SK-N-SH treated with all-trans-retinoic acid at 6 μM for 48 hours (cell line): ENCODE measurements at regions not wholly inside any gene's neighbourhood (a gene's known extent, or its start where the extent isn't known, plus 50 kb on each side); places are given as distances from the start of the nearest gene placed in this dataset.
A peak's percentile ranks its signal among the peaks of the same experiment; 100 is the strongest.

Source experiments
- ATAC-seq: fragments of 200-7000 bp; cut with Tn5 transposase; 3 replicates; pipeline ENCODE4 v1.9.1; 2020; ENCODE audit warnings: mild to moderate bottlenecking, moderate library complexity
- ARNTL ChIP-seq: fragments of 450-650 bp; formaldehyde crosslinking; IDR thresholded peaks from 2 replicates; pipeline ENCODE4 v1.5.0; 2020; ENCODE audit warnings: low read depth, mild to moderate bottlenecking, moderate library complexity, borderline replicate concordance
- CSDC2 ChIP-seq: fragments of 250-450 bp; sonication (Bioruptor Pico); IDR thresholded peaks from 2 replicates; pipeline ENCODE4 v1.5.0; 2020; ENCODE audit warnings: mild to moderate bottlenecking, moderate library complexity
- ESRRG ChIP-seq: fragments of 250-450 bp; sonication (Bioruptor Pico); IDR thresholded peaks from 2 replicates; pipeline ENCODE4 v1.6.1; 2021; ENCODE audit warnings: mild to moderate bottlenecking
- GLIS3 ChIP-seq: fragments of 250-450 bp; sonication (Bioruptor Pico); IDR thresholded peaks from 2 replicates; pipeline ENCODE4 v1.5.0; 2020; ENCODE audit warnings: mild to moderate bottlenecking, moderate library complexity
- OSR1 ChIP-seq: fragments of 250-450 bp; sonication (Bioruptor Pico); IDR thresholded peaks from 2 replicates; pipeline ENCODE4 v1.8.0; 2022; ENCODE audit warnings: moderate library complexity, mild to moderate bottlenecking, inconsistent platforms
- PPARA ChIP-seq: fragments of 250-450 bp; sonication (Bioruptor Pico); IDR thresholded peaks from 2 replicates; pipeline ENCODE4 v1.5.0; 2020; ENCODE audit warnings: mild to moderate bottlenecking, borderline replicate concordance
- SNAI2 ChIP-seq: fragments of 250-450 bp; sonication (Bioruptor Pico); IDR thresholded peaks from 2 replicates; pipeline ENCODE4 v1.5.0; 2020; ENCODE audit warnings: mild to moderate bottlenecking, moderate library complexity
- TCF4 ChIP-seq: fragments of 250-450 bp; sonication (Bioruptor Pico); IDR thresholded peaks from 2 replicates; pipeline ENCODE4 v1.8.0; 2021; ENCODE audit warnings: mild to moderate bottlenecking, moderate library complexity, borderline replicate concordance
- TOX ChIP-seq: fragments of 250-450 bp; sonication (Bioruptor Pico); IDR thresholded peaks from 2 replicates; pipeline ENCODE4 v1.8.0; 2021; ENCODE audit warnings: mild to moderate bottlenecking, moderate library complexity, borderline replicate concordance
- ZC3H10 ChIP-seq: fragments of 250-450 bp; sonication (Bioruptor Pico); IDR thresholded peaks from 2 replicates; pipeline ENCODE4 v1.5.1; 2021; ENCODE audit warnings: mild to moderate bottlenecking, moderate library complexity
- ZFP3 ChIP-seq: fragments of 250-450 bp; sonication (Bioruptor Pico); IDR thresholded peaks from 2 replicates; pipeline ENCODE4 v1.5.0; 2020; ENCODE audit warnings: mild to moderate bottlenecking, moderate library complexity
- ZFP30 ChIP-seq: fragments of 450-650 bp; formaldehyde crosslinking; IDR thresholded peaks from 2 replicates; pipeline ENCODE4 v1.5.0; 2022; ENCODE audit warnings: mild to moderate bottlenecking, moderate library complexity
- ZNF70 ChIP-seq: fragments of 450-650 bp; formaldehyde crosslinking; IDR thresholded peaks from 2 replicates; pipeline ENCODE4 v1.5.0; 2020; ENCODE audit warnings: mild to moderate bottlenecking, moderate library complexity
- ZNF8 ChIP-seq: fragments of 450-650 bp; formaldehyde crosslinking; IDR thresholded peaks from 2 replicates; pipeline ENCODE4 v1.5.0; 2020; ENCODE audit warnings: mild to moderate bottlenecking, moderate library complexity
- TF ChIP-seq, protein P1 (sequence below): fragments of 250-450 bp; sonication (Bioruptor Pico); IDR thresholded peaks from 2 replicates; pipeline ENCODE4 v1.8.0; 2021; ENCODE audit warnings: low read depth, mild to moderate bottlenecking, moderate library complexity, borderline replicate concordance
- TF ChIP-seq, protein P2 (sequence below): fragments of 250-450 bp; sonication (Bioruptor Pico); IDR thresholded peaks from 2 replicates; pipeline ENCODE4 v1.5.1; 2020; ENCODE audit warnings: low read depth, mild to moderate bottlenecking, moderate library complexity
- TF ChIP-seq, protein P3 (sequence below): fragments of 250-450 bp; sonication (Bioruptor Pico); IDR thresholded peaks from 2 replicates; pipeline ENCODE4 v1.8.0; 2020; ENCODE audit warnings: mild to moderate bottlenecking, moderate library complexity, borderline replicate concordance
- TF ChIP-seq, protein P4 (sequence below): fragments of 250-450 bp; sonication (Bioruptor Pico); IDR thresholded peaks from 2 replicates; pipeline ENCODE4 v1.5.1; 2021; ENCODE audit warnings: mild to moderate bottlenecking, moderate library complexity
- TF ChIP-seq, protein P5 (sequence below): fragments of 250-450 bp; sonication (Bioruptor Pico); IDR thresholded peaks from 2 replicates; pipeline ENCODE4 v1.5.0; 2020; ENCODE audit warnings: mild to moderate bottlenecking, moderate library complexity

DNA sequence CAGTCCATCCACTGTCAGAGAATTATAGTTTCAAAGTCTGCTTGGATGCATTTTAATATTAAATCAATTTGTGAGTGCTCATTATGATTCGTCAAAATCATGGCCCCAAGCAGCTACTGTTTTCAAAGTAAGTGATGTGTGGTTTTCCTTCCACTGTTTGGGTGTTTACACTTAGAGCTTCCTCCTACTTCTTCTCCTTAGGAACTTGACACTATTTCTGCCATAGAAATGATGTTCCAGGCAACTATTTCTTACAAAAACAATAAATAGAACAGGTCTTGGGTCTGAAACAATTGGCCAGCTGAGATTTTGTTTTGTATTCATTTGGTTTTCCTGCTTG is 132.8 kb upstream of the RAI14 start:
- TF ChIP-seq ARNTL (CRISPR knock-in tag), result no peak
- TF ChIP-seq, protein P1, sequence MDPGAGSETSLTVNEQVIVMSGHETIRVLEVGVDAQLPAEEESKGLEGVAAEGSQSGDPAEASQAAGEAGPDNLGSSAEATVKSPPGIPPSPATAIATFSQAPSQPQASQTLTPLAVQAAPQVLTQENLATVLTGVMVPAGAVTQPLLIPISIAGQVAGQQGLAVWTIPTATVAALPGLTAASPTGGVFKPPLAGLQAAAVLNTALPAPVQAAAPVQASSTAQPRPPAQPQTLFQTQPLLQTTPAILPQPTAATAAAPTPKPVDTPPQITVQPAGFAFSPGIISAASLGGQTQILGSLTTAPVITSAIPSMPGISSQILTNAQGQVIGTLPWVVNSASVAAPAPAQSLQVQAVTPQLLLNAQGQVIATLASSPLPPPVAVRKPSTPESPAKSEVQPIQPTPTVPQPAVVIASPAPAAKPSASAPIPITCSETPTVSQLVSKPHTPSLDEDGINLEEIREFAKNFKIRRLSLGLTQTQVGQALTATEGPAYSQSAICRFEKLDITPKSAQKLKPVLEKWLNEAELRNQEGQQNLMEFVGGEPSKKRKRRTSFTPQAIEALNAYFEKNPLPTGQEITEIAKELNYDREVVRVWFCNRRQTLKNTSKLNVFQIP (CRISPR knock-in tag), result no peak
- TF ChIP-seq, protein P2, sequence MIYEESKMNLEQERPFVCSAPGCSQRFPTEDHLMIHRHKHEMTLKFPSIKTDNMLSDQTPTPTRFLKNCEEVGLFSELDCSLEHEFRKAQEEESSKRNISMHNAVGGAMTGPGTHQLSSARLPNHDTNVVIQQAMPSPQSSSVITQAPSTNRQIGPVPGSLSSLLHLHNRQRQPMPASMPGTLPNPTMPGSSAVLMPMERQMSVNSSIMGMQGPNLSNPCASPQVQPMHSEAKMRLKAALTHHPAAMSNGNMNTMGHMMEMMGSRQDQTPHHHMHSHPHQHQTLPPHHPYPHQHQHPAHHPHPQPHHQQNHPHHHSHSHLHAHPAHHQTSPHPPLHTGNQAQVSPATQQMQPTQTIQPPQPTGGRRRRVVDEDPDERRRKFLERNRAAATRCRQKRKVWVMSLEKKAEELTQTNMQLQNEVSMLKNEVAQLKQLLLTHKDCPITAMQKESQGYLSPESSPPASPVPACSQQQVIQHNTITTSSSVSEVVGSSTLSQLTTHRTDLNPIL (CRISPR knock-in tag), result no peak
- no peak for TF ChIP-seq SNAI2 (CRISPR knock-in tag)
- TF ChIP-seq ZNF8 (CRISPR knock-in tag), result no peak
- TF ChIP-seq OSR1 (CRISPR knock-in tag), result no peak
- TF ChIP-seq GLIS3, result no peak
- no peak for TF ChIP-seq ZFP30 (CRISPR knock-in tag)
- TF ChIP-seq, protein P3, sequence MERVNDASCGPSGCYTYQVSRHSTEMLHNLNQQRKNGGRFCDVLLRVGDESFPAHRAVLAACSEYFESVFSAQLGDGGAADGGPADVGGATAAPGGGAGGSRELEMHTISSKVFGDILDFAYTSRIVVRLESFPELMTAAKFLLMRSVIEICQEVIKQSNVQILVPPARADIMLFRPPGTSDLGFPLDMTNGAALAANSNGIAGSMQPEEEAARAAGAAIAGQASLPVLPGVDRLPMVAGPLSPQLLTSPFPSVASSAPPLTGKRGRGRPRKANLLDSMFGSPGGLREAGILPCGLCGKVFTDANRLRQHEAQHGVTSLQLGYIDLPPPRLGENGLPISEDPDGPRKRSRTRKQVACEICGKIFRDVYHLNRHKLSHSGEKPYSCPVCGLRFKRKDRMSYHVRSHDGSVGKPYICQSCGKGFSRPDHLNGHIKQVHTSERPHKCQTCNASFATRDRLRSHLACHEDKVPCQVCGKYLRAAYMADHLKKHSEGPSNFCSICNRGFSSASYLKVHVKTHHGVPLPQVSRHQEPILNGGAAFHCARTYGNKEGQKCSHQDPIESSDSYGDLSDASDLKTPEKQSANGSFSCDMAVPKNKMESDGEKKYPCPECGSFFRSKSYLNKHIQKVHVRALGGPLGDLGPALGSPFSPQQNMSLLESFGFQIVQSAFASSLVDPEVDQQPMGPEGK (CRISPR knock-in tag), result no peak
- no peak for TF ChIP-seq CSDC2 (CRISPR knock-in tag)
- TF ChIP-seq ZNF70 (CRISPR knock-in tag), result no peak
- peak; percentile 45 for ATAC-seq

DNA sequence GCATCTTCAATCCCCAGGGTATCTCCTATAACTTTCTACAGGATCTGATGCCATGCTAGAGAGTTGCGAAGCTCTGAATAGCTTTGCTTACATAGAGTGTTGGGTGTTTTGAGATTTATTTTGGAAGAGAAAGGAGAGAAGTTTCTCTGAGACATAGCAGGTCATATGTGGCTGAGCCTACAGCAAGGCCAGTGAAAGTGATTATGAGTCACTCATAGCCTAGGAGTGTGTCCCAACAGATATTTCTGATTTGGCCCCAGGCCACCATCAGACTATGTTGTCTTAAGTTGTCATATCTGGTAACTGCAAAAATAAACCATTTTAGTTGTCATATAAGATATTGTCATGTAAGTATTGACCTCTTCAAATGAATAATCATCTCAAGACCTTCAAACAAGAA is 132.0 kb upstream of the RAI14 start:
- peak; percentile 70 for ATAC-seq
- TF ChIP-seq ZNF70 (CRISPR knock-in tag), result no peak
- TF ChIP-seq OSR1 (CRISPR knock-in tag), result no peak
- no peak for TF ChIP-seq ZC3H10 (CRISPR knock-in tag)
- TF ChIP-seq ESRRG (CRISPR knock-in tag), result no peak
- no peak for TF ChIP-seq TCF4 (CRISPR knock-in tag)
- TF ChIP-seq, protein P4, sequence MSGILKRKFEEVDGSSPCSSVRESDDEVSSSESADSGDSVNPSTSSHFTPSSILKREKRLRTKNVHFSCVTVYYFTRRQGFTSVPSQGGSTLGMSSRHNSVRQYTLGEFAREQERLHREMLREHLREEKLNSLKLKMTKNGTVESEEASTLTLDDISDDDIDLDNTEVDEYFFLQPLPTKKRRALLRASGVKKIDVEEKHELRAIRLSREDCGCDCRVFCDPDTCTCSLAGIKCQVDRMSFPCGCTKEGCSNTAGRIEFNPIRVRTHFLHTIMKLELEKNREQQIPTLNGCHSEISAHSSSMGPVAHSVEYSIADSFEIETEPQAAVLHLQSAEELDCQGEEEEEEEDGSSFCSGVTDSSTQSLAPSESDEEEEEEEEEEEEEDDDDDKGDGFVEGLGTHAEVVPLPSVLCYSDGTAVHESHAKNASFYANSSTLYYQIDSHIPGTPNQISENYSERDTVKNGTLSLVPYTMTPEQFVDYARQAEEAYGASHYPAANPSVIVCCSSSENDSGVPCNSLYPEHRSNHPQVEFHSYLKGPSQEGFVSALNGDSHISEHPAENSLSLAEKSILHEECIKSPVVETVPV (CRISPR knock-in tag), result no peak
- TF ChIP-seq PPARA (CRISPR knock-in tag), result no peak
- no peak for TF ChIP-seq ARNTL (CRISPR knock-in tag)
- TF ChIP-seq, protein P2 (CRISPR knock-in tag), result no peak
- TF ChIP-seq CSDC2 (CRISPR knock-in tag), result no peak
- TF ChIP-seq, protein P1 (CRISPR knock-in tag), result no peak
- no peak for TF ChIP-seq TOX (CRISPR knock-in tag)
- TF ChIP-seq, protein P3 (CRISPR knock-in tag), result no peak

DNA sequence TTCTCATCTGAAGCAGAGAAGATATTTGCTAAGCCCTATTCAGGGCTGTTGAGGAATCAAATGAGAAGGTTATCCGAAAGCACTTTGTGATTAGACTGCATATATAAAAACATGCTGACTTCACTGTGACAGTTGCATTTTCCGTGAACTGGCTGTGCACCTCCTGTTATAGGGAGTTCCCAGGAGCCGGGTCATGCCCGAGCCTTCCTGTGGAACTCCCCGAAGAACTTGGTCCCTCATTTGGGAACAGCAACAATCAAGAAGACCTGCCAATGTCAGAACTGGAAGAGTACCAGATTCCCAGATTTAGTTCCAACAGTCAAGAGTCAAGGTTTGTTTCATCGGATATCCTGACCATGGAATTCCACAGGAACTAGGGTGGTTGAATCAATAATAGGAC is 130.4 kb upstream of the RAI14 start:
- ATAC-seq, result no peak
- no peak for TF ChIP-seq ZFP3 (CRISPR knock-in tag)
- TF ChIP-seq, protein P1 (CRISPR knock-in tag), result no peak
- TF ChIP-seq ZNF70 (CRISPR knock-in tag), result no peak
- TF ChIP-seq GLIS3, result no peak
- TF ChIP-seq, protein P5, sequence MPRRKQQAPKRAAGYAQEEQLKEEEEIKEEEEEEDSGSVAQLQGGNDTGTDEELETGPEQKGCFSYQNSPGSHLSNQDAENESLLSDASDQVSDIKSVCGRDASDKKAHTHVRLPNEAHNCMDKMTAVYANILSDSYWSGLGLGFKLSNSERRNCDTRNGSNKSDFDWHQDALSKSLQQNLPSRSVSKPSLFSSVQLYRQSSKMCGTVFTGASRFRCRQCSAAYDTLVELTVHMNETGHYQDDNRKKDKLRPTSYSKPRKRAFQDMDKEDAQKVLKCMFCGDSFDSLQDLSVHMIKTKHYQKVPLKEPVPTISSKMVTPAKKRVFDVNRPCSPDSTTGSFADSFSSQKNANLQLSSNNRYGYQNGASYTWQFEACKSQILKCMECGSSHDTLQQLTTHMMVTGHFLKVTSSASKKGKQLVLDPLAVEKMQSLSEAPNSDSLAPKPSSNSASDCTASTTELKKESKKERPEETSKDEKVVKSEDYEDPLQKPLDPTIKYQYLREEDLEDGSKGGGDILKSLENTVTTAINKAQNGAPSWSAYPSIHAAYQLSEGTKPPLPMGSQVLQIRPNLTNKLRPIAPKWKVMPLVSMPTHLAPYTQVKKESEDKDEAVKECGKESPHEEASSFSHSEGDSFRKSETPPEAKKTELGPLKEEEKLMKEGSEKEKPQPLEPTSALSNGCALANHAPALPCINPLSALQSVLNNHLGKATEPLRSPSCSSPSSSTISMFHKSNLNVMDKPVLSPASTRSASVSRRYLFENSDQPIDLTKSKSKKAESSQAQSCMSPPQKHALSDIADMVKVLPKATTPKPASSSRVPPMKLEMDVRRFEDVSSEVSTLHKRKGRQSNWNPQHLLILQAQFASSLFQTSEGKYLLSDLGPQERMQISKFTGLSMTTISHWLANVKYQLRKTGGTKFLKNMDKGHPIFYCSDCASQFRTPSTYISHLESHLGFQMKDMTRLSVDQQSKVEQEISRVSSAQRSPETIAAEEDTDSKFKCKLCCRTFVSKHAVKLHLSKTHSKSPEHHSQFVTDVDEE (CRISPR knock-in tag), result no peak
- TF ChIP-seq CSDC2 (CRISPR knock-in tag), result no peak
- TF ChIP-seq ZC3H10 (CRISPR knock-in tag), result no peak
- no peak for TF ChIP-seq ARNTL (CRISPR knock-in tag)
- TF ChIP-seq ZFP30 (CRISPR knock-in tag), result no peak
- no peak for TF ChIP-seq TOX (CRISPR knock-in tag)
